Colonic mucosa (tissue), 4 donors: ENCODE measurements at regions not wholly inside any gene's neighbourhood (a gene's known extent, or its start where the extent isn't known, plus 50 kb on each side); places are given as distances from the start of the nearest gene placed in this dataset.

ENCODE experiments used
- DNase-seq: peaks from one replicate; pipeline ENCODE4 v3.0.0-alpha.2; 2020
- H3K27ac ChIP-seq: fragments of 200-600 bp; one replicate; pipeline ENCODE4 v1.8.0; 2021
- H3K27me3 ChIP-seq: fragments of 200-600 bp; one replicate; pipeline ENCODE4 v1.8.0; 2021
- H3K36me3 ChIP-seq: fragments of 200-600 bp; one replicate; pipeline ENCODE4 v1.8.0; 2021
- H3K4me1 ChIP-seq: fragments of 200-600 bp; one replicate; pipeline ENCODE4 v1.8.0; 2021; ENCODE audit warnings: mild to moderate bottlenecking
- H3K4me3 ChIP-seq: fragments of 200-600 bp; one replicate; pipeline ENCODE4 v1.8.0; 2021
- H3K9ac ChIP-seq, 2 donors: one replicate each; pipeline ENCODE4 v1.7.0; 2013; ENCODE audit warnings: control low read depth in 2 of 2, low read depth in 2 of 2, low read length in 2 of 2
- H3K9me3 ChIP-seq: fragments of 200-600 bp; one replicate; pipeline ENCODE4 v1.8.0; 2021
- CTCF ChIP-seq: fragments of 200-600 bp; IDR thresholded peaks from one replicate; pipeline ENCODE4 v1.8.0; 2022; ENCODE audit warnings: antibody characterized with exemption, mild to moderate bottlenecking
- intact Hi-C: fragments of 100-400 bp; cut with DNase I; formaldehyde crosslinking; loops from one replicate; pipeline ENCODE4 v1.14.1; 2022
- donor health status: healthy.
- donor health status: DM: no; HTN: no; CAD: no.
- donor health status: DM: no; HTN: no; CAD: no.

GRCh38 chr1:229181419-229181818, 89.5 kb upstream of the RAB4A start:
- intact Hi-C loops: no loop called here
- no peaks in the 10 kb centered on the region for H3K27me3 ChIP-seq
- H3K4me3 ChIP-seq: no peak overlapping the region
- H3K36me3 ChIP-seq: no peaks in the 10 kb centered on the region
- no peak overlapping the region for H3K27ac ChIP-seq
- H3K9me3 ChIP-seq: no peaks in the 10 kb centered on the region
- TF ChIP-seq CTCF: no peak
- H3K4me1 ChIP-seq: no peaks in the 10 kb centered on the region
- no peak overlapping the region for H3K9ac ChIP-seq
- DNase-seq: no peak

- Histone ChIP-seq H3K4me1 (no peaks in the 10 kb centered on the region), H3K27ac (no peak overlapping the region), H3K4me3 (no peak overlapping the region), H3K9me3 (no peaks in the 10 kb centered on the region), H3K27me3 (no peaks in the 10 kb centered on the region), H3K9ac (no peak overlapping the region), H3K36me3 (no peaks in the 10 kb centered on the region)
- no peak for TF ChIP-seq CTCF
- DNase-seq: no peak
- intact Hi-C loops: no loop called here
Observed at GRCh38 chr1:229183588-229183987, 87.3 kb upstream of the RAB4A start.

GRCh38 chr1:229184066-229184465, 86.8 kb upstream of the RAB4A start:
- TF ChIP-seq CTCF: no peak
- Histone ChIP-seq H3K27ac (no peak overlapping the region), H3K4me1 (no peaks in the 10 kb centered on the region), H3K27me3 (no peaks in the 10 kb centered on the region), H3K4me3 (no peak overlapping the region), H3K9ac (no peak overlapping the region), H3K9me3 (no peaks in the 10 kb centered on the region), H3K36me3 (no peaks in the 10 kb centered on the region)
- DNase-seq: no peak
- intact Hi-C loops: no loop called here

GRCh38 chr1:229185963-229186362, 84.9 kb upstream of the RAB4A start:
- no peak for TF ChIP-seq CTCF
- H3K9ac ChIP-seq: no peak overlapping the region
- intact Hi-C loops: no loop called here
- no peaks in the 10 kb centered on the region for H3K27me3 ChIP-seq
- H3K27ac ChIP-seq: no peak overlapping the region
- DNase-seq: no peak
- no peaks in the 10 kb centered on the region for H3K9me3 ChIP-seq
- no peak overlapping the region for H3K4me3 ChIP-seq
- H3K4me1 ChIP-seq: no peaks in the 10 kb centered on the region
- no peaks in the 10 kb centered on the region for H3K36me3 ChIP-seq

- DNase-seq: no peak
- H3K27ac ChIP-seq: no peak overlapping the region
- no peak overlapping the region for H3K4me3 ChIP-seq
- H3K4me1 ChIP-seq: no peaks in the 10 kb centered on the region
- no peaks in the 10 kb centered on the region for H3K27me3 ChIP-seq
- intact Hi-C loops: no loop called here
- no peaks in the 10 kb centered on the region for H3K36me3 ChIP-seq
- no peak overlapping the region for H3K9ac ChIP-seq
- H3K9me3 ChIP-seq: no peaks in the 10 kb centered on the region
- no peak for TF ChIP-seq CTCF
Observed at GRCh38 chr1:229186373-229187056, 84.4 kb upstream of the RAB4A start.
